OCI-M1 (cell line): ENCODE measurements at regions not wholly inside any gene's neighbourhood (a gene's known extent, or its start where the extent isn't known, plus 50 kb on each side); places are given as distances from the start of the nearest gene placed in this dataset.
"Not testable (repeated sequence)": the region's sequence is repeated elsewhere in the genome, so short reads cannot be mapped to it uniquely, and the experiment has no call there.

Experiments
- DNase-seq: peaks from one replicate; lab custom pipeline; 2025; lab: John Stamatoyannopoulos, UW

- DNase-seq: no peak
These were observed 56.1 kb downstream of the GPR85 start for GRCh38 chr7:113030489-113030888.

GRCh38 chr7:113026941-113027340 lies 59.7 kb downstream of the GPR85 start:
- no peak for DNase-seq

DNA sequence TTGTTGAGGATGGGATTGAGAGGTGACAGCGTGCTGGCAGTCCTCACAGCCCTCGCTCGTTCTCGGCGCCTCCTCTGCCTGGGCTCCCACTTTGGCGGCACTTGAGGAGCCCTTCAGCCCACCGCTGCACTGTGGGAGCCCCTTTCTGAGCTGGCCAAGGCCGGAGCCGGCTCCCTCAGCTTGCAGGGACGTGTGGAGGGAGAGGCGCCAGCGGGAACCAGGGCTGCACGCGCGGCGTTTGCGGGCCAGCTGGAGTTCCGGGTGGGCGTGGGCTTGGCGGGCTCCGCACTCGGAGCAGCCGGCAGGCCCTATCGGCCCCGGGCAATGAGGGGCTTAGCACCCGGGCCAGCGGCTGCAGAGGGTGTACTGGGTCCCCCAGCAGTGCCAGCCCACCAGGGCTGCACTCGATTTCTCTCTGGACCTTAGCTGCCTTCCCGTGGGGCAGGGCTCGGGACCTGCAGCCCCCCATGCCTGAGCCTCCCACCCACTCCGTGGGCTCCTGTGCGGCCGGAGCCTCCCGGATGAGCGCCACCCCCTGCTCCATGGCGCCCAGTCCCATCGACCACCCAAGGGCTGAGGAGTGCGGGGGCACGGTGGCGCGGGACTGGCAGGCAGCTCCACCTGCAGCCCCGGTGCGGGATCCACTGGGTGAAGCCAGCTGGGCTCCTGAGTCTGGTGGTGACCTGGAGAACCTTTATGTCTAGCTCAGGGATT lies 69.3 kb downstream of the GPR85 start:
- not testable (repeated sequence) for DNase-seq

- peak; percentile 74 for DNase-seq
These were observed 71.5 kb downstream of the GPR85 start for GRCh38 chr7:113015034-113015645.

DNA sequence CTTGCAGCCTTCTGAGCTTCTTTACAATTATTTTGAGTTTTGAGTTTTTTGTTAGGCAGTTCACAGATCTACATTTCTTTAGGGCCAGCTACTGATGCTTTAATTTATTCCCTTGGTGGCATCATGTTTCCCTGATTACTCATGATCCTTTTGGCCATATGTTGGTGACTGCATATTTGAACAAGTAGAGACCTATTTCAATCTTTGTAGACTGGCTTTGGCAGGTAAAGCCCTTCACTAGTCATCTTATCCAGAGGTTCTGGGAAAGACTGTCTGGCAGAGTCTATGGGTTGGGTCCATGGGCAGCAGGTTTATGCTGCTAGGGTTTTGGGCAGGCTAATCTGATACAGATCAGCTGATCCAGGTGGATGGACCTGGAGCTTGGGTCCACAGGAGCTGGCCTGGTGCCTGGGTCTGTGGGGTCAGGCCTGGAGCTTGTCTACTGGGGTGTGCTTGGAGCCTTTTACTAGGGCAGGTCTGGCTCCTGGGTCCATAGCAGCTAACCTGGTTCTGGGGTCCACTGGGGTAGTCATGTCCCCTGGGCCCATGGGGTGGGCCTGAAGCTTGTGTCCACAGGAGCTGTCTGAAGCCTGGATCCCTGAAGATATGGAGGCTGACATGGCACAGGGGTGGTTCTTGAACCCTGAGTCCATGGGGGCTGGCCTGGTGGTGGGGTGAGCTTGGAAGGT lies 72.7 kb downstream of the GPR85 start:
- DNase-seq: no peak

DNA sequence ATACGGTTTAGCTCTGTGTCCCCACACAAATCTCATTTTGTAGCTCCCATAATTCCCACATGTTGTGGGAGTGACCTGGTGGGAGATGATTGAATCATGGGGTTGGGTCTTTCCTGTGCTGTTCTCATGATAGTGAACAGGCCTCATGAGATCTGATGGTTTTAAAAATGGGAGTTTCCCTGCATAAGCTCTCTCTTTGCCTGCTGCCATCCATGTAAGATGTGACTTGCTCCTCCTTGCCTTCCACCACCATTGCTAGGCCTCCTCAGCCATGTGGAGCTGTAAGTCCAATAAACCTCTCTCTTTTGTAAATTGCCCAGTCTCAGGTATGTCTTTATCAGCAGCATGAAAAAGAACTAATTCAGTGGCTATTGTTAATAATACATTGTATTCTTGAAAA lies 73.8 kb downstream of the GPR85 start:
- DNase-seq: not testable (repeated sequence)

DNA sequence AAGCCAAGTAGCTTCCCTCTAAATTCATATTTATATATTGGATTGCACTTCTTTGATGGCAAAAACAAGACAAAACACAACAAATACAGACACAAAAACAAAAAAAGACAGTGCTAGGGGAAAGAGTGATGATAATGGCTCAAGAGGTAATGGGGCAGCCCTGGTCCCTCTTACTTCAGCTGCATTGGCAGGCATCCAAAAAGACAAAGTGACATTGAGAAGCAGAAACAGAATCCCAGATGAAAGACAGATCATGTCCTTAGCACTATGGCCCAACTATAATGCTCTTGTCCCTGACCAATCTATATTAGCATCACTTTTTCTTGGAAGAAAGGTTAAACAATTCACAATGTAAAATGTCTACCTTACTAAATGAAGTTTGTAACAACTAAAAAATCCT lies 76.2 kb downstream of the GPR85 start:
- no peak for DNase-seq

- no peak for DNase-seq
These were observed 77.9 kb downstream of the GPR85 start for GRCh38 chr7:113008755-113009154.

- DNase-seq: peak; percentile 66
These were observed 81.7 kb downstream of the GPR85 start for GRCh38 chr7:113004726-113005454.

DNA sequence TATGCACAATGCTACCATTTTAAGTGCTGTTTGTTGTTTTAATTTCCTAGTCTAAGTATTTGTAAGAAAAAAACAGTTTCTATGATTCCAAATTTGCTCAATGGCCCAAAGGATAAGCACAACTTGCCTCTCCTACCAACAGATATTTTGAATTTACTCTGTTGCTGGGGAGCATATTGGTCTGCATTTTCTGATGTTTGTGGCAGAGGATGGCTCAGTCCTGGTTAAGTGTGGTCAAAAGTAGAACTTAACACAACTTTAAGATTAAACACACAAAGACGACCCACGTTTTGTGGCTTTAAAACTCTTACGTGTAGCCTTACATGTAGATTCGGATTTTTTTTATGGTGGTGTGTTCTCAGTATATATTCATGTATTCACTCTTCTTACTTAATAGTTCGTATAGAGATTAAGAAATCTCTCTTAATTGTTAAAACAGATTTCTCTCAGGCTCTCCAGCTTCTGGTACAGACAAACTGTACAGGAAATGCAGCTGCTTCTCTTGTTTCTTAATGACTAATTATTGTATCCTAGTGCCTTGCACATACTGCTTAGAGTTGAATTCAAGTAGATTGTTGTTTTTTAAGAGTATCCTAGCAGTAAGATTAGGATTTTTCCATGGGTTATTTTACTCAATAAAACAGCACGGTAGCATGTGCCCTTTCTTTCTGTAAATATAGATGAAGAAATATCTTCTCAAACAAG lies 86.2 kb downstream of the GPR85 start:
- DNase-seq: no peak

- DNase-seq: no peak
These were observed 88.8 kb downstream of the GPR85 start for GRCh38 chr7:112997831-112998230.

DNA sequence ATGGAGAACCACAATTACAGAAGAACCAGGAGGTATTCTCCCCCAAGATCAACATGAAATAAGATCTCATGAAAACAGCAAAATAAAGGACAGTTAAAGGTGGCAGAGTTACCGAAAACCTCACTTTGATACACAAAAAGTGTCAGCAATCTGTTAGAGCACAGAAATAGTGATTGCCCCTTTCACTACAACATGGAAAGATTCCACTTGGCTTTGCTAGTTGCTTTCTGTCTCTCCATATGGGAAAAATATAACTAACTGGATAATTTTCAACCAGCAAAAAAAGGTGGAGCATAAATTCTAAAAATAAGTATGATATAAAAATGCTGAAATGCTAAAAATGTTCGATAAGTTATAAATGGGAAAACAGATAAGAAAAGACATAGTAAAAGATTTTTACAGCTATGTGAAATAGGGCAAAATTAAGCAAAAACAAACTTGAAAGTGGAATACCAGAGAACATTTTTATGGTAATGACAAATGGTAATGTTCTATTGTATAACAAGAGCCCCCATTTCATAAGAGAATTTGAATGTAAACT lies 90.2 kb downstream of the GPR85 start:
- DNase-seq: no peak

DNA sequence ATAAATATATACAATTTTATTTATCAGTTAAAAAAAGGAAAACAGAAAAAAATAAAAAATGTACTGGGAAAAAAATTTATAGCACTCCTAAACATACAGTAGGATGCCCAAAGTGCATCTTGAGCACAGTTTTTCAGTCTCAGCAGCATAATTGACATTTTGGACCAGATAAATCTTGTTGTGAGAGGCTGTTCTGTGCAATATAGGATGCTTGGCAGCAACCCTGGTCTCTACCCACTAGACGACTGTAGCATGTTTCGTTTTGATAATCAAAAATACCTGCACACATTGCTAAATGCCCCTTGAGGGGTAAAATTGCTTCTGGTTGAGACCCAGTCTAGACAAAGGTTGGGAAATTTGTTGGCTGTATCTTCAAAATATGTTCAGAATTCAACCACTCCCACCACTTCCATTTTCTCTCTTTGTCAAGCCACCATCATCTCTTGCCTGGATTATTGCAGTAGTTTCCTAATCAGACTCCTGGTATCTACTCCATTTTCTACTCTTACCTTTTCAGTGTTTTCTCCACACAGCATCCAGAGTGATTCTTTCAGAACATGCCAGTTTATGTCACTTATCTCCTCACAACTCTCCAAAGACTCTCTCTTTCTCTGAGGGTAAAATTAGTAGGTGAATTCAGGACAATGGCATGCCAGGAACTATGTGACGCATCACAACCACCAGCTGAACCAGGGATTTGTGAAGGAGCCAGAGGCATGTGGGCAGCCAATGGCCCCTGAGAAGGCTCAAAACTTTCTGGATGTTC lies 91.4 kb downstream of the GPR85 start:
- DNase-seq: no peak

DNA sequence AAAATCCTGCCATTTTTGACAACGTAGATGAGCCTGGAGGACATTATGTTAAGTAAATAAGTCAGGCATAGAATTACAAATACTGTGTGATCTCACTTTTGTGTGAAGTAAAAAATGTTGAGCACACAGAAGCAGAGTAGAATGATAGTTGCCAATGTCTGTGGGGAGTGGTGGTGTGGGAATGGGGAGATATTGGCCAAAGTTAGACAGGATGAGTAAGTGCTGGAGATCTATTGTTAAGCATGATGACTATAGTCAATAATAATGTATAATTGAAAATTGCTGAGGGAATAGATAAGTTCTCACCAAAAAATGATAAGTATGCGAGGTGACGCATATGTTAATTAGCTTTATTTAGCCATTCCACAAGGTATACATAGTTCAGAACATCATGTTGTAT lies 92.0 kb downstream of the GPR85 start:
- DNase-seq: no peak

DNA sequence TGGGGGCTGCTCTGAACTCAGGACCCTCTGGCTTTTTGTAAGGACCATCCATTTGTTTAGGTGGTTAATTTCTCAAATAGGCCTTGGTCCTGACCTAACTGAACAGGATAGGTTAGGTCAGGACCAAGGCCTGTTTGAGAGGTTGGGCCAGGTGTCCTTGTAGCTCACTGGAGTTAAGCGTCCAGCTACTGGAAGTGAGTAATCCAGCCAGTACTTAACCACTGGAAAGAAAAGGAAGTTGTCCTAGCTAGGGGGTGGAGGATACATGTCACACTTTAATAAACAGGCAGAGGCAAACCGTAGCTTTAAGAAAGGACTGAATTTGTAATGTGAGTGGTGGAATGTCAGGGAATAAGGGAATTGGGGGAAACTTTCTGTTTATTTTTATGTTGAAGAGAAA lies 96.0 kb downstream of the GPR85 start:
- peak; percentile 3 for DNase-seq

GRCh38 chr7:112989531-112989930 lies 97.1 kb downstream of the GPR85 start:
- DNase-seq: no peak

DNA sequence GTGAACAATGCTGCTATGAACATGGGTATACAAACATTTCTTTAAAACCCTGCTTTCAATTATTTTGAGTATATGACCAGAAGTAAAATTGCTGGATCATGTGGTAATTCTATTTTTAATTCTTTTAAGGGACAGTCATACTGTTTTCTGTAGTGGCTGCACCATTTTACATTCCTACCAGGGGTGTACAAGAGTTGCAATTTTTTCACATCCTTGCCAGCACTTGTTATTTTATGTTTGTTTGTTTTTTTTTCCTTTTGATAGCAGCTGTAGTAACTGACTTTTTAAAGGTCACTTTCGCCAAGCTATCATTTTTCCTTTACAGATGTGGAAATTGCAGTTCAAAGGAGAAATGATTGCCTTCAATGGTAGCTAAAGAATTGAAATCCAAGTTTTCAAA lies 99.5 kb downstream of the GPR85 start:
- no peak for DNase-seq

DNA sequence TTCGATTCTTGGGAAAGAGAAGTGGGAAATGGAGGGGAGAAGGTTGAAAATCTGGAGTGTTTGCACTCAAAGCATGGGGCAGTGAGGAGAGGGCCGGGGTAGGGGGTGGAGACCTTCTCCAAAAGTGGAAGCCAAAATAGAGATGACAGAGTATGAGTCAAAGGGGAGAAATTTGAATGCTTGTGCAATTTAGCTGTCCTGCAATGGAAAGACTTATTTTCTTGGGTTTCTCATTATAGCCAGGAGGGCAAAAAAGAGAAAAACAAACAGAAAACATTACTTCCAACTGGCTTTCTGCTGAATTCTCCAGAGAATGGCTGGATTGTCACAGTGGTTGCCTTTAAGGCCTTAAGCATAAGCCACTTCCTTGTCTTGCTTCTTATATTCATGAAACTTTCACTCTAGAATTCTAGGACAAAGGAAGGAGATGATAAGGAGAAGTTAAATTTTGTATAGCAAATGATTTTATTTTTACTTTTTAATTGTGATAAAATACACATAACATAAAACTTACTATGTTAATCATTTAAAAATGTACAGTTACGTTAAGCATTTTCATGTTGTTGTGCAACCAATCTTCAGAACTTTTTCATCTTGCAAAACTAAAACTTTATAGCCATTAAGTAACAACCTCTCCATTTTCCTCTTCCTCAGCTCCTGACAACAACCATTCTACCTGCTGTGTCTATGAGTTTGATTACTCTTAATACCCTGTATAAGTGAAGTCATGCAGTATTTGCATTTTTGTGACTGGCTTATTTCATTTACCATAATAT lies 100.2 kb downstream of the GPR85 start:
- DNase-seq: peak; percentile 31

DNA sequence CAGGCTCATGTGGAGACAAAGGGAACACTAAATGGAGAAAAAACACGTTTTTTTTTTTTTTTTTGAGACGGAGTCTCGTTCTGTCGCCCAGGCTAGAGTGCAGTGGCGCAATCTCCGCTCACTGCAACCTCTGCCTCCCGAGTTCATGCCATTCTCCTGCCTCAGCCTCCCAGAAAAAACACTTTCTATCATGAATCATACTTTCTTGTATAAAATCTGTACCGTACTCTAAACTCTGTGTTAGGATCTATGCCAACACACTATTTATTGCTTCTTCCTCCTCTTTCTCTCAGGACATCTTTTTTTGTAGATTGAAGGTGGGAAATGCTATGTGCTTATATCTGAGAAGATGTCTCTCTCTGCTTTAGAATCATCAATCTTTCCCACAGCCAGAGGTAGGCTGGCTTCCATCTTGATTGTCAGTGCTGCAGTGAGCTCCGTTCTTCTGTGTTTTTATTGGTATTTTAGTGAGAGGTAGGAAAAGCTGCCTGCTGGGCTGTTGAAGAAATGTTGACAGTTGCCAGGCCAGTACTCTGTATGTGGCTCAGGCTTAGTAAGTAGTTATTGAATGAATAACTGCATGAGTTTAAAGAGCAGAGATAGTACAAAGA lies 101.1 kb downstream of the GPR85 start:
- no peak for DNase-seq
